Astrocyte (in vitro differentiated cells and primary cell): ENCODE measurements at regions not wholly inside any gene's neighbourhood (a gene's known extent, or its start where the extent isn't known, plus 50 kb on each side); places are given as distances from the start of the nearest gene placed in this dataset.

Source experiments
- CTCF ChIP-seq: IDR thresholded peaks from 2 replicates; pipeline ENCODE4 v1.5.1; 2011; ENCODE audit warnings: low read depth, mild to moderate bottlenecking, inconsistent platforms, low read length, moderate library complexity; ENCODE audit not compliant: insufficient read depth
- EZH2 ChIP-seq: IDR thresholded peaks from 2 replicates; pipeline ENCODE4 v1.6.1; 2012; ENCODE audit warnings: mild to moderate bottlenecking, low read length, inconsistent platforms; ENCODE audit not compliant: insufficient read depth

- TF ChIP-seq CTCF, result no peak
- TF ChIP-seq EZH2, result no peak
Measured at GRCh38 chr2:236786751-236787150, 217.1 kb downstream of the ACKR3 start.
